C4-2B (cell line): ENCODE measurements at regions not wholly inside any gene's neighbourhood (a gene's known extent, or its start where the extent isn't known, plus 50 kb on each side); places are given as distances from the start of the nearest gene placed in this dataset.

ENCODE experiments used
- ZFX ChIP-seq: fragments of 450-650 bp; IDR thresholded peaks from 2 replicates; pipeline ENCODE4 v1.6.1; 2017
- TF ChIP-seq, protein P1 (sequence below): fragments of 450-650 bp; conservative IDR thresholded peaks from 2 replicates; pipeline ENCODE4 v1.5.1; 2017; ENCODE audit warnings: mild to moderate bottlenecking

DNA sequence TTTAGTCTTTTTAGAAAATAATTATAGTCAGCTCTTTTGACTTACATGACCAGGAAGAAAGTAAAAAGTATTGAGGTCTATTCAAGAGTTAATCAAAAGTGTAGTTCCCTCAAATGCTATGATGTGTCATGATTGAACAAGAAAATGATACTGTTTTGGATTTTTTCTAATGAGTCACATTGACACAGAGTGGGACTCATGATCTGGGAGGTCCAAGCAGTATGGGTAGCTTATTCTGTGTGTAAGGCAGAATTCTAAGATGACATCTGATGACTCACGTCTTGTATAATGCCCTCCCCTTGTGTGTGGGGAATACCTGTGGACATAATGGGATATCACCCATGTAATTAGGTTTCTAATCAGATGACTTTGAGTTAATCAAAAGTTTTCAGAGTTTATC is 178.1 kb upstream of the DDHD1 start:
- TF ChIP-seq, protein P1, sequence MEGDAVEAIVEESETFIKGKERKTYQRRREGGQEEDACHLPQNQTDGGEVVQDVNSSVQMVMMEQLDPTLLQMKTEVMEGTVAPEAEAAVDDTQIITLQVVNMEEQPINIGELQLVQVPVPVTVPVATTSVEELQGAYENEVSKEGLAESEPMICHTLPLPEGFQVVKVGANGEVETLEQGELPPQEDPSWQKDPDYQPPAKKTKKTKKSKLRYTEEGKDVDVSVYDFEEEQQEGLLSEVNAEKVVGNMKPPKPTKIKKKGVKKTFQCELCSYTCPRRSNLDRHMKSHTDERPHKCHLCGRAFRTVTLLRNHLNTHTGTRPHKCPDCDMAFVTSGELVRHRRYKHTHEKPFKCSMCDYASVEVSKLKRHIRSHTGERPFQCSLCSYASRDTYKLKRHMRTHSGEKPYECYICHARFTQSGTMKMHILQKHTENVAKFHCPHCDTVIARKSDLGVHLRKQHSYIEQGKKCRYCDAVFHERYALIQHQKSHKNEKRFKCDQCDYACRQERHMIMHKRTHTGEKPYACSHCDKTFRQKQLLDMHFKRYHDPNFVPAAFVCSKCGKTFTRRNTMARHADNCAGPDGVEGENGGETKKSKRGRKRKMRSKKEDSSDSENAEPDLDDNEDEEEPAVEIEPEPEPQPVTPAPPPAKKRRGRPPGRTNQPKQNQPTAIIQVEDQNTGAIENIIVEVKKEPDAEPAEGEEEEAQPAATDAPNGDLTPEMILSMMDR = no peak
- no peak for TF ChIP-seq ZFX
